SK-N-SH (cell line): ENCODE measurements at regions not wholly inside any gene's neighbourhood (a gene's known extent, or its start where the extent isn't known, plus 50 kb on each side); places are given as distances from the start of the nearest gene placed in this dataset.

Experiments
- CTCF ChIA-PET: fragments of 300-600, 350-600 bp; formaldehyde crosslinking; extraction: SDS; loops from one replicate; lab custom pipeline; 2021; lab: Yijun Ruan, JAX
- POLR2A ChIA-PET: fragments of 350-600 bp; sonication (Branson Sonifier 250); formaldehyde crosslinking; extraction: SDS; loops from one replicate; lab custom pipeline; 2020; ENCODE audit warnings: antibody characterized with exemption, inconsistent platforms; lab: Yijun Ruan, JAX
- DNase-seq: peaks from one replicate; pipeline ENCODE4 v3.0.0; 2012
- H2AFZ ChIP-seq: fragments of 200-600 bp; sonication (generic); 2 replicates; pipeline ENCODE4 v1.8.1; 2016; ENCODE audit warnings: antibody characterized with exemption, mild to moderate bottlenecking, low read depth
- H3F3A ChIP-seq: fragments of 200-600 bp; sonication (generic); replicated peaks from 2 replicates; pipeline ENCODE3; 2016; ENCODE audit warnings: antibody characterized with exemption, mild to moderate bottlenecking; ENCODE audit not compliant: insufficient read depth
- H3K27ac ChIP-seq, 2 experiments: fragments of 200-500 bp in 1 of 2; fragments of 200-600 bp in 1 of 2; sonication (Bioruptor generic) in 1 of 2; sonication (generic), shearing (Covaris generic) in 1 of 2; 2 replicates each; pipeline versions ENCODE4 v1.5.1 to v1.6.1; 2014 to 2016; ENCODE audit warnings: low read depth in 2 of 2, inconsistent platforms in 1 of 2, low read length in 1 of 2, mild to moderate bottlenecking in 1 of 2, mixed read lengths in 1 of 2
- H3K27me3 ChIP-seq: fragments of 200-600 bp; sonication (generic), shearing (Covaris generic); 2 replicates; pipeline ENCODE4 v1.6.1; 2016; ENCODE audit warnings: mixed run types; ENCODE audit not compliant: insufficient read depth
- H3K36me3 ChIP-seq, 2 experiments: fragments of 200-500 bp in 1 of 2; fragments of 200-600 bp in 1 of 2; sonication (Bioruptor generic) in 1 of 2; sonication (generic) in 1 of 2; replicated peaks in 1 of 2; 2 replicates each; pipeline versions ENCODE3 to v1.5.1; 2014 to 2016; ENCODE audit warnings: low read length in 1 of 2, mild to moderate bottlenecking in 1 of 2; ENCODE audit not compliant: insufficient read depth in 2 of 2, control insufficient read depth in 1 of 2
- H3K4me1 ChIP-seq, 2 experiments: fragments of 200-500 bp in 1 of 2; fragments of 200-600 bp in 1 of 2; sonication (Bioruptor generic) in 1 of 2; sonication (generic), shearing (Covaris generic) in 1 of 2; 2 replicates each; pipeline versions ENCODE4 v1.5.1 to v1.6.1; 2014 to 2016; ENCODE audit warnings: low read depth in 1 of 2, low read length in 1 of 2, mixed run types in 1 of 2; ENCODE audit not compliant: insufficient read depth in 2 of 2, control insufficient read depth in 1 of 2
- H3K4me2 ChIP-seq: fragments of 200-600 bp; sonication (generic), shearing (Covaris generic); 2 replicates; pipeline ENCODE4 v1.6.1; 2017; ENCODE audit warnings: mixed run types
- H3K4me3 ChIP-seq, 2 experiments: fragments of 200-500 bp in 1 of 2; fragments of 200-600 bp in 1 of 2; sonication (Bioruptor generic) in 1 of 2; sonication (generic), shearing (Covaris generic) in 1 of 2; 2 replicates each; pipeline versions ENCODE4 v1.5.1 to v1.8.1; 2014 to 2016; ENCODE audit warnings: low read depth in 2 of 2, inconsistent platforms in 1 of 2, low read length in 1 of 2, mild to moderate bottlenecking in 1 of 2, mixed read lengths in 1 of 2, moderate library complexity in 1 of 2
- H3K79me2 ChIP-seq: fragments of 200-600 bp; sonication (generic); 2 replicates; pipeline ENCODE4 v1.8.1; 2017; ENCODE audit warnings: mild to moderate bottlenecking; ENCODE audit not compliant: insufficient read depth
- H3K9ac ChIP-seq: fragments of 200-600 bp; sonication (generic); 2 replicates; pipeline ENCODE4 v1.6.1; 2017; ENCODE audit warnings: mixed run types
- H3K9me2 ChIP-seq: fragments of 200-600 bp; sonication (generic); 2 replicates; pipeline ENCODE4 v1.6.1; 2017; ENCODE audit warnings: mixed run types
- H3K9me3 ChIP-seq: fragments of 200-600 bp; sonication (generic); 2 replicates; pipeline ENCODE4 v1.6.1; 2017; ENCODE audit warnings: mixed run types, mild to moderate bottlenecking, moderate library complexity
- H4K20me1 ChIP-seq: fragments of 200-600 bp; sonication (generic); 2 replicates; pipeline ENCODE4 v1.6.1; 2017; ENCODE audit warnings: mild to moderate bottlenecking, mixed run types; ENCODE audit not compliant: insufficient read depth
- CHD2 ChIP-seq: fragments of 150-350 bp; IDR thresholded peaks from 2 replicates; pipeline ENCODE4 v1.6.1; 2018; ENCODE audit warnings: low read length; ENCODE audit not compliant: partially characterized antibody
- ELF1 ChIP-seq: IDR thresholded peaks from 2 replicates; pipeline ENCODE4 v1.4.0; 2012
- EP300 ChIP-seq, 2 experiments: IDR thresholded peaks; 2 replicates each; pipeline versions ENCODE4 v1.4.0 to v1.6.1; 2012; ENCODE audit warnings: borderline replicate concordance in 1 of 2, low read depth in 1 of 2, low read length in 1 of 2
- FOSL2 ChIP-seq: IDR thresholded peaks from 2 replicates; pipeline ENCODE4 v1.4.0; 2012; ENCODE audit warnings: low read depth, mild to moderate bottlenecking, moderate library complexity, borderline replicate concordance
- GATA2 ChIP-seq: sonication (generic); formaldehyde crosslinking; IDR thresholded peaks from 2 replicates; pipeline ENCODE4 v1.5.0; 2020; ENCODE audit warnings: mild to moderate bottlenecking, missing genetic modification reagents
- MEF2A ChIP-seq: IDR thresholded peaks from 2 replicates; pipeline ENCODE4 v1.4.0; 2012; ENCODE audit warnings: low read depth, borderline replicate concordance
- NFIC ChIP-seq: IDR thresholded peaks from 2 replicates; pipeline ENCODE4 v1.4.0; 2012; ENCODE audit warnings: borderline replicate concordance
- NRF1 ChIP-seq: IDR thresholded peaks from 2 replicates; pipeline ENCODE4 v1.6.1; 2012; ENCODE audit warnings: low read depth, mild to moderate bottlenecking, low read length
- RCOR1 ChIP-seq: fragments of 150-350 bp; IDR thresholded peaks from 2 replicates; pipeline ENCODE4 v1.6.1; 2017; ENCODE audit warnings: antibody characterized with exemption, low read length
- RFX5 ChIP-seq: IDR thresholded peaks from 2 replicates; pipeline ENCODE4 v1.6.1; 2012; ENCODE audit warnings: mild to moderate bottlenecking, improper control_type of control experiment, low read length
- SIN3A ChIP-seq: IDR thresholded peaks from 2 replicates; pipeline ENCODE4 v1.6.1; 2012; ENCODE audit warnings: low read depth, mild to moderate bottlenecking, low read length, moderate library complexity, borderline replicate concordance
- TAF1 ChIP-seq: IDR thresholded peaks from 2 replicates; pipeline ENCODE4 v1.6.1; 2012; ENCODE audit warnings: low read depth, mild to moderate bottlenecking, low read length, moderate library complexity, borderline replicate concordance
- TCF12 ChIP-seq: IDR thresholded peaks from 2 replicates; pipeline ENCODE4 v1.4.0; 2012
- WGBS: methylation state at CpG from one replicate; pipeline ENCODE4 v1.1.6; 2017; ENCODE audit warnings: low lambda C conversion rate; 5-methylcytosine and 5-hydroxymethylcytosine counted together
- TF ChIP-seq, protein P1 (sequence below): fragments of 200-600 bp; sonication (generic); IDR thresholded peaks from 2 replicates; pipeline ENCODE4 v1.6.1; 2017; ENCODE audit warnings: antibody characterized with exemption, mild to moderate bottlenecking, moderate library complexity
- TF ChIP-seq, protein P2 (sequence below): fragments of 150-350 bp; IDR thresholded peaks from 2 replicates; pipeline ENCODE4 v1.6.1; 2017; ENCODE audit warnings: antibody characterized with exemption, low read length, low read depth, borderline replicate concordance
- TF ChIP-seq, protein P3 (sequence below): IDR thresholded peaks from 2 replicates; pipeline ENCODE4; 2012
- TF ChIP-seq, protein P4 (sequence below): IDR thresholded peaks from 2 replicates; pipeline ENCODE4 v1.6.1; 2012; ENCODE audit warnings: mild to moderate bottlenecking, low read depth, low read length, moderate library complexity

DNA sequence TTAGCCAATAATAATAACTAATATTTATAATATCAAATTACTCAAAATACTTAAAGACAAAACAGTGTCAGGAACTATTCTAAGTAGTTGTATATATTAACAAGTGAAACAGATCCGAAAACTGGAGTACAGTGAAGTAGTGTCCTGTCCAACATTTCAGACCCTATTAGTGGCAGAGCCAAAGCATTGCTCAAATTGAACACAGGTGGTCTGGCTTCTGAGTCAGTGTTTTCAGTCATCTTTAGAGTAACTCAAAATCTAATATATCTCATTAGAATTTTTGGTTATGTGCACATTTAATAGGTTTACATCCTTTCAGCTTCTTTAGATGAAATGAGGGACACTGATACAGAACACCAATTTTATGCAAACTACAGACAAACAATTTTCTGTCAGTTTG lies 652.5 kb downstream of the CDH11 start (continued):
- no peak for TF ChIP-seq NRF1

DNA sequence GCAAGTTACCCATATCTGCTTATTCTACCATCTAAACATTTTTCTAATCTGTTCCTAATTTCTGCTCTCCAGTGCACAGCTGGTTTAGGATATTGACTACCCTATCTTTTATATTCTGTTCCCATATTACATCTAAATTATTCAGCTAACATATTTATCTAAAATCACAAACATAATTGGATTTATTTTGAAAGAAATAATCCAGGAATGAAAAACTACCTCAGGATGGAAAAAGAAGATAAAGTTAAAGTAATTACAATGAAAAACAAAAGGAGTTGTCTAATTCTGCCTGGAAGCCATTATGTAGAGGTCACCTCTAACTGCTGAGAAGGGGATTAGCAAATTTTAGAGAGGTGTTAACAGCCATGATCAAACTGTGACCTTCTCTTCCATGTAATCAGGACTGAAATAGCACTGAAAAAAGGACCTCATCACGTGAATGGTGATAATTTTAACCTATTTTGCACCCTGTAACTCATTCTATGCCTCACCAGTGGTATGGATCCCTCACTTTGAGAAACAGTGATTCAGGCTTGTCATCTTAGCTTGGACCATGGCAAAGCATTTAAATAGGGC lies 653.3 kb downstream of the CDH11 start:
- peak; percentile 1 for DNase-seq
- H3K4me3 ChIP-seq: no peak overlapping the region
- H3K4me1 ChIP-seq: peaks cover 2 to 4% of the 10 kb centered on the region in 2 experiments; a peak in 2 of 4 replicates
- CTCF ChIA-PET: no interaction called here
- H3K27ac ChIP-seq: peak overlapping the region in 1 of 2 experiments; percentile 84; a peak in 2 of 4 replicates
- H3K36me3 ChIP-seq: no peaks in the 10 kb centered on the region
- H3K9me2 ChIP-seq: no peaks in the 10 kb centered on the region
- H3F3A ChIP-seq: no peaks in the 10 kb centered on the region
- POLR2A ChIA-PET: no interaction called here
- no peaks in the 10 kb centered on the region for H3K9me3 ChIP-seq
- H3K9ac ChIP-seq: no peak overlapping the region
- H2AFZ ChIP-seq: no peak overlapping the region
- no peaks in the 10 kb centered on the region for H4K20me1 ChIP-seq
- no peak overlapping the region for H3K4me2 ChIP-seq
- H3K27me3 ChIP-seq: no peaks in the 10 kb centered on the region
- no peak for TF ChIP-seq ELF1
- no peak for TF ChIP-seq TAF1
- TF ChIP-seq, protein P1, sequence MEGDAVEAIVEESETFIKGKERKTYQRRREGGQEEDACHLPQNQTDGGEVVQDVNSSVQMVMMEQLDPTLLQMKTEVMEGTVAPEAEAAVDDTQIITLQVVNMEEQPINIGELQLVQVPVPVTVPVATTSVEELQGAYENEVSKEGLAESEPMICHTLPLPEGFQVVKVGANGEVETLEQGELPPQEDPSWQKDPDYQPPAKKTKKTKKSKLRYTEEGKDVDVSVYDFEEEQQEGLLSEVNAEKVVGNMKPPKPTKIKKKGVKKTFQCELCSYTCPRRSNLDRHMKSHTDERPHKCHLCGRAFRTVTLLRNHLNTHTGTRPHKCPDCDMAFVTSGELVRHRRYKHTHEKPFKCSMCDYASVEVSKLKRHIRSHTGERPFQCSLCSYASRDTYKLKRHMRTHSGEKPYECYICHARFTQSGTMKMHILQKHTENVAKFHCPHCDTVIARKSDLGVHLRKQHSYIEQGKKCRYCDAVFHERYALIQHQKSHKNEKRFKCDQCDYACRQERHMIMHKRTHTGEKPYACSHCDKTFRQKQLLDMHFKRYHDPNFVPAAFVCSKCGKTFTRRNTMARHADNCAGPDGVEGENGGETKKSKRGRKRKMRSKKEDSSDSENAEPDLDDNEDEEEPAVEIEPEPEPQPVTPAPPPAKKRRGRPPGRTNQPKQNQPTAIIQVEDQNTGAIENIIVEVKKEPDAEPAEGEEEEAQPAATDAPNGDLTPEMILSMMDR: no peak
- peak; percentile 51; the same call in 1 of the 2 replicates for TF ChIP-seq GATA2 (CRISPR knock-in tag)
- peak in 1 of 2 experiments; percentile 78; a peak in 2 of 4 replicates for TF ChIP-seq EP300 (IDR thresholded peaks at IDR 0.05; ENCODE audit: borderline replicate concordance in 1 of 2, low read depth in 1 of 2, low read length in 1 of 2)
- TF ChIP-seq TCF12: peak; percentile 24; the same call in 1 of the 2 replicates
- peak; percentile 42 for TF ChIP-seq CHD2
- TF ChIP-seq RCOR1: 0 out of 2 replicates have a peak, but pooled peaks have one; percentile 36
- no peaks in the 10 kb centered on the region for H3K79me2 ChIP-seq
- WGBS: 53% methylated on average over 1 of the region's 1 CpG

DNA sequence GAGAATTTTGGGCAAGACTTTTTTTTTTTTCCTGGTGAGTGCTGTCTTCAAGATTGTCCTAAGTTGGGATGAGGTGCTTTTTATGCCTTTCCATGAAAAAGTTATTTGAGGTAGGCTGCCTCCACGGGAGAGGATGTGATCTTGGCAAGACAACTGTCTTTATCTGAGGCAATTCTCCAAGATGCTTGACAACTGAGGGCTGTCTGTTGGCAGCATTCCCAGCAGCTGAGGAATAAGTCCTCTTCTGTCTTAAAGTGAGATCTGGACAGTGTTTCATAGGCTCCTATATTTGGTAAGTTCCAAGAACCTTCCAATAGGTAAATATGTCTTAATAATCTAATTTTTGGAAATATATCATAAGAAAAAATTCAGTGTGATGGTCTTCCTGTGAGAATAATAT lies 662.0 kb downstream of the CDH11 start:
- Histone ChIP-seq H3K9ac (no peak overlapping the region), H3K4me1 (peaks cover 0 to 12% of the 10 kb centered on the region in 2 experiments; a peak in 1 of 4 replicates), H3K4me2 (no peak overlapping the region; the same call in 1 of the 2 replicates), H4K20me1 (no peaks in the 10 kb centered on the region), H3K9me2 (no peaks in the 10 kb centered on the region), H3K4me3 (no peak overlapping the region), H3K27me3 (no peaks in the 10 kb centered on the region), H2AFZ (no peak overlapping the region), H3K9me3 (no peaks in the 10 kb centered on the region), H3K36me3 (peaks cover 0 to 3% of the 10 kb centered on the region in 2 experiments), H3K79me2 (no peaks in the 10 kb centered on the region), H3F3A (peaks cover 7% of the 10 kb centered on the region), H3K27ac (peak overlapping the region; percentile 60 to 63; a peak in 3 of 4 replicates)
- no peak for DNase-seq
- ChIA-PET POLR2A (interaction anchor here (0.6 kb wide), 1 partner anchor 1430 kb away, joined by 5 read pairs; no protein-coding TSS in a partner anchor), CTCF (no interaction called here)
- WGBS: 0% methylated on average over 1 of the region's 1 CpG
- TF ChIP-seq RFX5 (no peak), NFIC (peak; percentile 94), CHD2 (no peak), GATA2 (CRISPR knock-in tag) (no peak), TCF12 (peak; percentile 94), SIN3A (no peak), MEF2A (no peak), FOSL2 (no peak), ELF1 (no peak), RCOR1 (no peak)
- TF ChIP-seq, protein P2, sequence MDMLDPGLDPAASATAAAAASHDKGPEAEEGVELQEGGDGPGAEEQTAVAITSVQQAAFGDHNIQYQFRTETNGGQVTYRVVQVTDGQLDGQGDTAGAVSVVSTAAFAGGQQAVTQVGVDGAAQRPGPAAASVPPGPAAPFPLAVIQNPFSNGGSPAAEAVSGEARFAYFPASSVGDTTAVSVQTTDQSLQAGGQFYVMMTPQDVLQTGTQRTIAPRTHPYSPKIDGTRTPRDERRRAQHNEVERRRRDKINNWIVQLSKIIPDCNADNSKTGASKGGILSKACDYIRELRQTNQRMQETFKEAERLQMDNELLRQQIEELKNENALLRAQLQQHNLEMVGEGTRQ: no peak
- TF ChIP-seq, protein P3, sequence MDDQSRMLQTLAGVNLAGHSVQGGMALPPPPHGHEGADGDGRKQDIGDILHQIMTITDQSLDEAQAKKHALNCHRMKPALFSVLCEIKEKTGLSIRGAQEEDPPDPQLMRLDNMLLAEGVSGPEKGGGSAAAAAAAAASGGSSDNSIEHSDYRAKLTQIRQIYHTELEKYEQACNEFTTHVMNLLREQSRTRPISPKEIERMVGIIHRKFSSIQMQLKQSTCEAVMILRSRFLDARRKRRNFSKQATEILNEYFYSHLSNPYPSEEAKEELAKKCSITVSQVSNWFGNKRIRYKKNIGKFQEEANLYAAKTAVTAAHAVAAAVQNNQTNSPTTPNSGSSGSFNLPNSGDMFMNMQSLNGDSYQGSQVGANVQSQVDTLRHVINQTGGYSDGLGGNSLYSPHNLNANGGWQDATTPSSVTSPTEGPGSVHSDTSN: peak; percentile 85
- TF ChIP-seq, protein P4, sequence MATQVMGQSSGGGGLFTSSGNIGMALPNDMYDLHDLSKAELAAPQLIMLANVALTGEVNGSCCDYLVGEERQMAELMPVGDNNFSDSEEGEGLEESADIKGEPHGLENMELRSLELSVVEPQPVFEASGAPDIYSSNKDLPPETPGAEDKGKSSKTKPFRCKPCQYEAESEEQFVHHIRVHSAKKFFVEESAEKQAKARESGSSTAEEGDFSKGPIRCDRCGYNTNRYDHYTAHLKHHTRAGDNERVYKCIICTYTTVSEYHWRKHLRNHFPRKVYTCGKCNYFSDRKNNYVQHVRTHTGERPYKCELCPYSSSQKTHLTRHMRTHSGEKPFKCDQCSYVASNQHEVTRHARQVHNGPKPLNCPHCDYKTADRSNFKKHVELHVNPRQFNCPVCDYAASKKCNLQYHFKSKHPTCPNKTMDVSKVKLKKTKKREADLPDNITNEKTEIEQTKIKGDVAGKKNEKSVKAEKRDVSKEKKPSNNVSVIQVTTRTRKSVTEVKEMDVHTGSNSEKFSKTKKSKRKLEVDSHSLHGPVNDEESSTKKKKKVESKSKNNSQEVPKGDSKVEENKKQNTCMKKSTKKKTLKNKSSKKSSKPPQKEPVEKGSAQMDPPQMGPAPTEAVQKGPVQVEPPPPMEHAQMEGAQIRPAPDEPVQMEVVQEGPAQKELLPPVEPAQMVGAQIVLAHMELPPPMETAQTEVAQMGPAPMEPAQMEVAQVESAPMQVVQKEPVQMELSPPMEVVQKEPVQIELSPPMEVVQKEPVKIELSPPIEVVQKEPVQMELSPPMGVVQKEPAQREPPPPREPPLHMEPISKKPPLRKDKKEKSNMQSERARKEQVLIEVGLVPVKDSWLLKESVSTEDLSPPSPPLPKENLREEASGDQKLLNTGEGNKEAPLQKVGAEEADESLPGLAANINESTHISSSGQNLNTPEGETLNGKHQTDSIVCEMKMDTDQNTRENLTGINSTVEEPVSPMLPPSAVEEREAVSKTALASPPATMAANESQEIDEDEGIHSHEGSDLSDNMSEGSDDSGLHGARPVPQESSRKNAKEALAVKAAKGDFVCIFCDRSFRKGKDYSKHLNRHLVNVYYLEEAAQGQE: no peak
